Fibroblast of skin of abdomen (primary cell): ENCODE measurements at regions not wholly inside any gene's neighbourhood (a gene's known extent, or its start where the extent isn't known, plus 50 kb on each side); places are given as distances from the start of the nearest gene placed in this dataset.

ENCODE experiments used
- DNase-seq: peaks from one replicate; pipeline ENCODE4 v3.0.0-alpha.2; 2013

GRCh38 chr12:24025153-24025798 lies 75.8 kb upstream of the SOX5 start:
- no peak for DNase-seq

- DNase-seq = no peak
Measured at GRCh38 chr12:24023081-24023480, 73.6 kb upstream of the SOX5 start.

- DNase-seq = no peak
Measured at GRCh38 chr12:24021164-24021502, 71.7 kb upstream of the SOX5 start.

GRCh38 chr12:24020397-24021163 lies 71.1 kb upstream of the SOX5 start:
- no peak for DNase-seq

- DNase-seq = no peak
Measured at GRCh38 chr12:24015833-24016160, 66.3 kb upstream of the SOX5 start.

- no peak for DNase-seq
Measured at GRCh38 chr12:24014915-24015832, 65.7 kb upstream of the SOX5 start.

GRCh38 chr12:24014240-24014639 lies 64.8 kb upstream of the SOX5 start:
- DNase-seq = no peak

- DNase-seq = no peak
Measured at GRCh38 chr12:24012528-24012927, 63.1 kb upstream of the SOX5 start.

- DNase-seq = no peak
Measured at GRCh38 chr12:24011927-24012507, 62.5 kb upstream of the SOX5 start.

- DNase-seq = no peak
Measured at GRCh38 chr12:24008166-24008565, 58.7 kb upstream of the SOX5 start.
